Mesendoderm (in vitro differentiated cells): ENCODE measurements at regions not wholly inside any gene's neighbourhood (a gene's known extent, or its start where the extent isn't known, plus 50 kb on each side); places are given as distances from the start of the nearest gene placed in this dataset.
A peak's percentile ranks its signal among the peaks of the same experiment; 100 is the strongest.

ENCODE experiments used
- DNase-seq: peaks from one replicate; pipeline ENCODE4 v3.0.0; 2013
- H2AK5ac ChIP-seq: 2 replicates; pipeline ENCODE4 v1.6.1; 2013; ENCODE audit warnings: low read length, inconsistent platforms
- H2BK120ac ChIP-seq: 2 replicates; pipeline ENCODE4 v1.6.1; 2013; ENCODE audit warnings: low read depth, mild to moderate bottlenecking, low read length, moderate library complexity, mixed read lengths
- H2BK15ac ChIP-seq: replicated peaks from 2 replicates; pipeline ENCODE4 v1.6.1; 2013; ENCODE audit warnings: low read depth, mild to moderate bottlenecking, moderate library complexity
- H2BK5ac ChIP-seq: 2 replicates; pipeline ENCODE4 v1.6.1; 2013; ENCODE audit warnings: low read length, inconsistent platforms
- H3K18ac ChIP-seq: 2 replicates; pipeline ENCODE4 v1.6.1; 2013; ENCODE audit warnings: mild to moderate bottlenecking, low read length, mixed read lengths
- H3K23ac ChIP-seq: one replicate; pipeline ENCODE4 v1.6.1; 2013; ENCODE audit warnings: low read length
- H3K27ac ChIP-seq: 2 replicates; pipeline ENCODE4 v1.5.1; 2013; ENCODE audit warnings: low read depth, mild to moderate bottlenecking, inconsistent platforms, low read length, moderate library complexity
- H3K27me3 ChIP-seq: 2 replicates; pipeline ENCODE4 v1.6.1; 2013; ENCODE audit warnings: low read length, control low read depth, mild to moderate bottlenecking, inconsistent platforms; ENCODE audit not compliant: insufficient read depth, poor library complexity
- H3K36me3 ChIP-seq: 2 replicates; pipeline ENCODE4 v1.6.1; 2013; ENCODE audit warnings: low read length, inconsistent platforms; ENCODE audit not compliant: control insufficient read depth, insufficient read depth
- H3K4ac ChIP-seq: one replicate; pipeline ENCODE4 v1.6.1; 2013; ENCODE audit warnings: low read depth, mild to moderate bottlenecking, low read length, moderate library complexity
- H3K4me1 ChIP-seq: 2 replicates; pipeline ENCODE4 v1.6.1; 2013; ENCODE audit warnings: low read depth, low read length, inconsistent platforms; ENCODE audit not compliant: control insufficient read depth
- H3K4me2 ChIP-seq: 2 replicates; pipeline ENCODE4 v1.6.1; 2013; ENCODE audit warnings: low read length
- H3K4me3 ChIP-seq: 2 replicates; pipeline ENCODE4 v1.5.1; 2013; ENCODE audit warnings: mild to moderate bottlenecking, low read length
- H3K56ac ChIP-seq: one replicate; pipeline ENCODE4 v1.6.1; 2013; ENCODE audit warnings: low read length
- H3K79me1 ChIP-seq: 2 replicates; pipeline ENCODE4 v1.6.1; 2013; ENCODE audit warnings: low read length, inconsistent platforms
- H3K79me2 ChIP-seq: 2 replicates; pipeline ENCODE4 v1.6.1; 2013; ENCODE audit warnings: mild to moderate bottlenecking, low read length; ENCODE audit not compliant: control insufficient read depth, insufficient read depth
- H3K9ac ChIP-seq: 2 replicates; pipeline ENCODE4 v1.6.1; 2013; ENCODE audit warnings: low read length, inconsistent platforms
- H4K5ac ChIP-seq: one replicate; pipeline ENCODE4 v1.6.1; 2013; ENCODE audit warnings: low read length
- H4K8ac ChIP-seq: one replicate; pipeline ENCODE4 v1.6.1; 2013; ENCODE audit warnings: low read depth, mild to moderate bottlenecking, control low read depth, low read length, moderate library complexity
- WGBS: extraction: QIAGEN DNeasy Blood & Tissue Kit; methylation state at CpG from one replicate; pipeline ENCODE4 v1.1.7; 2013; ENCODE audit warnings: low lambda C conversion rate, missing lambda C conversion rate; ENCODE audit not compliant: insufficient coverage; ENCODE audit errors: extremely low coverage; 5-methylcytosine and 5-hydroxymethylcytosine counted together

DNA sequence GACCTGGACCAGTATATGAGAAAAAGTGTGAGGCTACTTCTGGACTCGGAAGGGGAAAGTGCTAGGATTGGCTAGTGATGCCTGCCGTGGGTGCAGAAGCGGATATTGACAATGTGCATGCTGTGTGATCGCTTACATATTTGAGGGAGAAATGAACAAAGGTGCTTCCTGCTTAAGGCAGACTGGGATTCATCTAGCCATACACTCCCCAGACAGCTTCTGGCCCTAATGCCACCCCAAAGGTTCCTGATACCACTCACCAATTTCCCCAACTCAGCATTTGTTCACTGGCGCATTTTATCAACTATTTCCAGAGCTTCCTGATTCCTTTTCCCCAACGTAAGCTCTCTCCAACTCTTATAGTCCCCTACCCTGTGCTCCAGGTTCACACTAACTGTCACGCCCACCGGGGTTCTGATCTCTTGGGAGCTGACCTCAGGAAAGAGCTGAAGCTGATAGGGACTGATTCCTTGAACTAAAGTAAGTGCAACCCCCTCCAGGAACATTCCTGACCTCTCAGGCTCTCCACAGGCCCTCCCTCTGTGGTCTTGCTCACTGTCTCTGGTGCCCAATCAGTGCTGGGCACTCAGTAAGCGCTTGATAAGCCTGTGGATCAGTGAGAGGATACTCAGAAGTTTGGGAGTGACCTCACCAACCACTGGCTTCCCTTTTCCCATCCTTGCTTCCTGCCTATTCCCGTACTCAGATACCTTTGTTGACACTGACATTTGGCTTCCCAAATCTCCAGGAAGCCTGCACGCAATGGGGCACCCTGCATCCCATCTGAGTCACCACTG lies 73.3 kb downstream of the MRPL14 start:
- Histone ChIP-seq H3K27me3 (no peaks in the 10 kb centered on the region), H2BK120ac (no peak overlapping the region), H4K8ac (no peak overlapping the region), H3K23ac (no peak overlapping the region), H3K4me3 (no peak overlapping the region), H3K36me3 (no peaks in the 10 kb centered on the region), H3K4me1 (peaks cover 7% of the 10 kb centered on the region), H2AK5ac (no peak overlapping the region), H3K79me2 (no peaks in the 10 kb centered on the region), H3K27ac (no peak overlapping the region), H3K79me1 (no peaks in the 10 kb centered on the region), H2BK5ac (no peak overlapping the region), H3K56ac (peak overlapping the region; percentile 22), H3K4me2 (no peak overlapping the region), H2BK15ac (no peak overlapping the region), H3K4ac (peak overlapping the region; percentile 1), H3K9ac (no peak overlapping the region), H3K18ac (no peak overlapping the region), H4K5ac (no peak overlapping the region)
- DNase-seq: peak; percentile 94
- no CpG with 5 or more reads among the region's 11 CpGs for WGBS

DNA sequence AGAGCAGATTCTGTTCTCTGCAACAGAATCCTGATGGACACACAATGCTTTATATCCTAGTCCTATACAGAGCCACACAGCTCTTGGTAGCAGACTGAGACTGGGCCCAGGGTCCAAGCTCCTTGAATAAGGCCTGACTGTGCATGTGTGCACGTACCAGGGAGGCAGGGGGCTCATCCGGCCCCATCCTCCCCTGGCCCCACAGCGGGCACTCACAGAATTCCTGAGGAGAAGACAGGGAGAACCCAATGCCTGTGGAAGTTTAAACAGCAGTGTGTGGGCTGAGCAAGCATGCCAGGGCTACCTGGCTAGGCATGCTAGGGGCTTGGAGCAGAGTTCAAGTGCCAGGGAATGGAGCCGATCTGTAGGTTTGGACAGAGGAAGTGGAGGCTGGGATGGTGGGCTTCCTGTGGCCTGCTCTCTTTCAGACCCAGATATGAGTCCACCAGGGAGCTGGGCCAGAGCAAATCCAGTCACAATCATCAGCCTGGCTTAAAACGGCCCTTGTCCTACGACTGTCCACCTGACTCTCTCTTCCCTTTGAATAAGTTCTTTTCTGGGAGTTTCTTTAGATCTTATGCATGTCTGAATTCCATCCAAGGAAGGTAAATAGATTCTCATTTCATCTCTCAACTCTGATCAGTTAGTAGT lies 74.0 kb downstream of the MRPL14 start:
- Histone ChIP-seq H4K8ac (no peak overlapping the region), H3K4me1 (peaks cover 1% of the 10 kb centered on the region), H3K27me3 (no peaks in the 10 kb centered on the region), H3K9ac (no peak overlapping the region), H3K56ac (no peak overlapping the region), H3K4ac (no peak overlapping the region), H3K79me1 (no peaks in the 10 kb centered on the region), H3K18ac (no peak overlapping the region), H3K27ac (no peak overlapping the region), H2BK15ac (no peak overlapping the region), H2BK5ac (no peak overlapping the region), H3K4me2 (no peak overlapping the region), H3K36me3 (no peaks in the 10 kb centered on the region), H2BK120ac (no peak overlapping the region), H3K23ac (no peak overlapping the region), H3K79me2 (no peaks in the 10 kb centered on the region), H2AK5ac (no peak overlapping the region), H3K4me3 (no peak overlapping the region), H4K5ac (no peak overlapping the region)
- no CpG with 5 or more reads among the region's 6 CpGs for WGBS
- DNase-seq: no peak

DNA sequence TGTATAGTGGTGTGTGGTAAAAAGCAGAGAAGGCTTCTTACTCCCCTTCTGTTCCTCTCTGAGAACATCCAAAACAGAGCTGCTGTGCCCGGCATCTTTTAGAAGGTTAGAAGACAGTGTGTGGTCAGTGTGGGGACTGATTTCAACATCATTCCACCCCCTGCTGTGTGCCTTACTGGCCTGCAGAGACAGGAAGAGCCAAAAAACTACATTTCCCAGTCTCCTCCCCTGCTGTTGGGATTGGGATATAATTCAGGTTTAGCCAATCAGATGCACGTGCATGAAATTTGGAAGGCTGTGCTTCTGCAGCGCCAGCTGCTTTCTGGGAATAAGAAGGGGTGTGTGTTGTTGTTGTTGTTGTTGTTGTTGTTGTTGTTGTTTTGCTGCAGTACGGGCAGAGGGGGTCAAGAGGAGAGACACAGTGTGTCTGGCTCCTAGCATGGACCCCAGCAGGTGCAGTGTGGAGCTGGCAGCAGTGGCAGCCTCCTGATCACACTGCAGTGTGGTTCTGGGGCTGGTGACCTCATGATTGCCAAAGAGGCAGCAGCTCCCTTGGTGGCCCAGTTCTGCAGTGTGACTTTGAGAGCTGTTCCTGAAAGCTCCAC lies 74.7 kb downstream of the MRPL14 start:
- no CpG with 5 or more reads among the region's 4 CpGs for WGBS
- Histone ChIP-seq H4K5ac (no peak overlapping the region), H3K4me1 (no peaks in the 10 kb centered on the region)

DNA sequence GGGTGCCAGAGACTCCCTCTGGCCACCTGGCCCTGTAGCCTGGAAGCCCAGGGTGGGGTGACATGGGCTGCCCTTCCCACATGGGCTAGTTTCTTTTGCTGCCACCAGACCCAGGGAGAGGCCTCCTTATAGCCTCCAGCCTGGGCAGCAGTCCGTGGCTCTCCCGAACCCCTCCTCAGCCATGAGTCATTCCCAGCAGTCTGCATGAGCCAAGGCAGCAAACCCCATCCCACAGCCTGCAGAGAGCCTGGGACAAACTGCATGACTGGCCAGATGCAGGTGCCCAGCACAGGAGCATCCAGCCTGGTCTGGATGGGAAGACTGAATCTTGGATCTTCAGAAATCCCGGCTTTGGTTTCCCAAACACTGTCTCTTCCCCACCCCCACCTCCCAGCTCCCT lies 75.7 kb downstream of the MRPL14 start:
- no CpG with 5 or more reads among the region's 3 CpGs for WGBS
- DNase-seq: no peak
- no peak overlapping the region for H3K23ac ChIP-seq
- no peak overlapping the region for H2BK120ac ChIP-seq
- no peaks in the 10 kb centered on the region for H3K27me3 ChIP-seq
- H3K36me3 ChIP-seq: no peaks in the 10 kb centered on the region
- no peaks in the 10 kb centered on the region for H3K79me2 ChIP-seq
- no peak overlapping the region for H2AK5ac ChIP-seq
- no peaks in the 10 kb centered on the region for H3K4me1 ChIP-seq
- H4K8ac ChIP-seq: no peak overlapping the region
- no peaks in the 10 kb centered on the region for H3K79me1 ChIP-seq
- no peak overlapping the region for H3K4me3 ChIP-seq
- H4K5ac ChIP-seq: no peak overlapping the region
- no peak overlapping the region for H3K27ac ChIP-seq
- no peak overlapping the region for H3K4ac ChIP-seq
- no peak overlapping the region for H3K9ac ChIP-seq
- H3K4me2 ChIP-seq: no peak overlapping the region
- no peak overlapping the region for H2BK15ac ChIP-seq
- H3K18ac ChIP-seq: no peak overlapping the region
- H3K56ac ChIP-seq: peak overlapping the region; percentile 46
- H2BK5ac ChIP-seq: no peak overlapping the region

More for the DNA sequence above, 74.7 kb downstream of the MRPL14 start:
- Histone ChIP-seq H3K23ac (no peak overlapping the region), H3K56ac (no peak overlapping the region), H3K36me3 (no peaks in the 10 kb centered on the region), H3K79me2 (no peaks in the 10 kb centered on the region), H3K27me3 (no peaks in the 10 kb centered on the region), H3K18ac (no peak overlapping the region), H2AK5ac (no peak overlapping the region), H4K8ac (no peak overlapping the region), H3K79me1 (no peaks in the 10 kb centered on the region), H2BK120ac (no peak overlapping the region), H3K4me2 (no peak overlapping the region), H3K4me3 (no peak overlapping the region), H3K4ac (no peak overlapping the region), H2BK15ac (no peak overlapping the region), H3K9ac (no peak overlapping the region), H2BK5ac (no peak overlapping the region), H3K27ac (no peak overlapping the region)
- DNase-seq: peak; percentile 79

DNA sequence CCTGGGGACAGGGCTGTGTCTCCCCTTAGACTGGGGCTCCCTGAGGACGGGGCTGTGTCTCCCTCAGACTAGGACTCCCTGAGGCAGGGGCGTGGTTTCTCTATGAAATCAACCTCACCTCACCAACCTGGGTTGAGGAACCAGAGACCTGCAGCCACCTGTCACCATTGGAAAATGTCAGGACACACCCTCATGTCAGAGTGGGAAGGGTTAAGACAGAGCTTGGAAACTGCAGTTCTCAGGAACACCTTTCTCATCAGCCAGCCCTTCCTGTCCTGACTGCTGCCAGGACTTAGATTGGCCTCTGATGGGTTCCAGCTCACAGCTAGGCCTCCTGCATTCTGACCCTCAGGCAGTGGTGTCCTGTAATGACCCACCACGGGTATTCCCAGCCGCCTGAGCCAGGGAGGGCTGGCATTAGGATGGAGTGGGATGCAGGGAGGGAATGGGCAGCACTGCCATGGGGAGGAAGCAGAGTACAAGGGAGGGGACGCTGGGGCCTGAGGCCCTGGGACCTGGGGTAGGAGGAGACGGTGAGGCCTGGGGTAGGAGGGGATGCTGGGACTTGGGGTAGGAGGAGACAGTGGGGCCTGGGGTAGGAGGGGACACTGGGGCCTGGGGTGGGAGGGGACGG lies 76.3 kb downstream of the MRPL14 start:
- Histone ChIP-seq H4K8ac (no peak overlapping the region), H3K9ac (no peak overlapping the region), H3K4me3 (no peak overlapping the region), H2BK5ac (no peak overlapping the region), H4K5ac (no peak overlapping the region), H3K36me3 (no peaks in the 10 kb centered on the region), H2BK120ac (no peak overlapping the region), H3K56ac (no peak overlapping the region), H3K18ac (no peak overlapping the region), H3K27me3 (no peaks in the 10 kb centered on the region), H3K27ac (no peak overlapping the region), H3K79me1 (no peaks in the 10 kb centered on the region), H3K23ac (no peak overlapping the region), H3K79me2 (no peaks in the 10 kb centered on the region), H2BK15ac (no peak overlapping the region), H3K4me2 (no peak overlapping the region), H3K4me1 (no peaks in the 10 kb centered on the region), H3K4ac (no peak overlapping the region), H2AK5ac (no peak overlapping the region)
- WGBS: no CpG with 5 or more reads among the region's 7 CpGs
- DNase-seq: no peak
